ENCODE measurements at regions not wholly inside any gene's neighbourhood (a gene's known extent, or its start where the extent isn't known, plus 50 kb on each side); places are given as distances from the start of the nearest gene placed in this dataset.

- TF ChIP-seq, protein P1, sequence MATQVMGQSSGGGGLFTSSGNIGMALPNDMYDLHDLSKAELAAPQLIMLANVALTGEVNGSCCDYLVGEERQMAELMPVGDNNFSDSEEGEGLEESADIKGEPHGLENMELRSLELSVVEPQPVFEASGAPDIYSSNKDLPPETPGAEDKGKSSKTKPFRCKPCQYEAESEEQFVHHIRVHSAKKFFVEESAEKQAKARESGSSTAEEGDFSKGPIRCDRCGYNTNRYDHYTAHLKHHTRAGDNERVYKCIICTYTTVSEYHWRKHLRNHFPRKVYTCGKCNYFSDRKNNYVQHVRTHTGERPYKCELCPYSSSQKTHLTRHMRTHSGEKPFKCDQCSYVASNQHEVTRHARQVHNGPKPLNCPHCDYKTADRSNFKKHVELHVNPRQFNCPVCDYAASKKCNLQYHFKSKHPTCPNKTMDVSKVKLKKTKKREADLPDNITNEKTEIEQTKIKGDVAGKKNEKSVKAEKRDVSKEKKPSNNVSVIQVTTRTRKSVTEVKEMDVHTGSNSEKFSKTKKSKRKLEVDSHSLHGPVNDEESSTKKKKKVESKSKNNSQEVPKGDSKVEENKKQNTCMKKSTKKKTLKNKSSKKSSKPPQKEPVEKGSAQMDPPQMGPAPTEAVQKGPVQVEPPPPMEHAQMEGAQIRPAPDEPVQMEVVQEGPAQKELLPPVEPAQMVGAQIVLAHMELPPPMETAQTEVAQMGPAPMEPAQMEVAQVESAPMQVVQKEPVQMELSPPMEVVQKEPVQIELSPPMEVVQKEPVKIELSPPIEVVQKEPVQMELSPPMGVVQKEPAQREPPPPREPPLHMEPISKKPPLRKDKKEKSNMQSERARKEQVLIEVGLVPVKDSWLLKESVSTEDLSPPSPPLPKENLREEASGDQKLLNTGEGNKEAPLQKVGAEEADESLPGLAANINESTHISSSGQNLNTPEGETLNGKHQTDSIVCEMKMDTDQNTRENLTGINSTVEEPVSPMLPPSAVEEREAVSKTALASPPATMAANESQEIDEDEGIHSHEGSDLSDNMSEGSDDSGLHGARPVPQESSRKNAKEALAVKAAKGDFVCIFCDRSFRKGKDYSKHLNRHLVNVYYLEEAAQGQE (IDR thresholded peaks at IDR 0.05; ENCODE audit: unreplicated experiment) = no peak
- TF ChIP-seq, protein P2, sequence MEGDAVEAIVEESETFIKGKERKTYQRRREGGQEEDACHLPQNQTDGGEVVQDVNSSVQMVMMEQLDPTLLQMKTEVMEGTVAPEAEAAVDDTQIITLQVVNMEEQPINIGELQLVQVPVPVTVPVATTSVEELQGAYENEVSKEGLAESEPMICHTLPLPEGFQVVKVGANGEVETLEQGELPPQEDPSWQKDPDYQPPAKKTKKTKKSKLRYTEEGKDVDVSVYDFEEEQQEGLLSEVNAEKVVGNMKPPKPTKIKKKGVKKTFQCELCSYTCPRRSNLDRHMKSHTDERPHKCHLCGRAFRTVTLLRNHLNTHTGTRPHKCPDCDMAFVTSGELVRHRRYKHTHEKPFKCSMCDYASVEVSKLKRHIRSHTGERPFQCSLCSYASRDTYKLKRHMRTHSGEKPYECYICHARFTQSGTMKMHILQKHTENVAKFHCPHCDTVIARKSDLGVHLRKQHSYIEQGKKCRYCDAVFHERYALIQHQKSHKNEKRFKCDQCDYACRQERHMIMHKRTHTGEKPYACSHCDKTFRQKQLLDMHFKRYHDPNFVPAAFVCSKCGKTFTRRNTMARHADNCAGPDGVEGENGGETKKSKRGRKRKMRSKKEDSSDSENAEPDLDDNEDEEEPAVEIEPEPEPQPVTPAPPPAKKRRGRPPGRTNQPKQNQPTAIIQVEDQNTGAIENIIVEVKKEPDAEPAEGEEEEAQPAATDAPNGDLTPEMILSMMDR (conservative IDR thresholded peaks at IDR 0.05; ENCODE audit: low read depth in 2 of 2) = no peak
- TF ChIP-seq POLR2AphosphoS5 (IDR thresholded peaks at IDR 0.05; ENCODE audit: low read depth) (no peak), EZH2 (IDR thresholded peaks at IDR 0.05; ENCODE audit: low read depth, unreplicated experiment) (no peak), STAT1 (IDR thresholded peaks at IDR 0.05; ENCODE audit: unreplicated experiment) (no peak), EZH2phosphoT487 (IDR thresholded peaks at IDR 0.05; ENCODE audit: unreplicated experiment) (no peak), NANOG (IDR thresholded peaks at IDR 0.05; ENCODE audit: borderline replicate concordance) (no peak), ETS1 (IDR thresholded peaks at IDR 0.05) (no peak), ZNF331 (CRISPR knock-in tag; IDR thresholded peaks at IDR 0.05; ENCODE audit: low read depth) (no peak), JUNB (IDR thresholded peaks at IDR 0.05; ENCODE audit: unreplicated experiment) (no peak), CREB1 (CRISPR knock-in tag; IDR thresholded peaks at IDR 0.05; ENCODE audit: low read depth) (no peak)
Measured at GRCh38 chr17:34823023-34823422, 138.2 kb downstream of the CCT6B start.
